OCI-LY7 (cell line): ENCODE measurements at regions not wholly inside any gene's neighbourhood (a gene's known extent, or its start where the extent isn't known, plus 50 kb on each side); places are given as distances from the start of the nearest gene placed in this dataset.
"Not testable (repeated sequence)": the region's sequence is repeated elsewhere in the genome, so short reads cannot be mapped to it uniquely, and the experiment has no call there.

ENCODE experiments used
- BruUV-seq: library from RNA; stranded (reverse); fragments of 400-500 nt; replicated peaks from 2 replicates; lab custom pipeline; 2021; lab: Mats Ljungman, UMichigan
- CTCF ChIA-PET: fragments of 300-600 bp; sonication (Branson Sonifier 250); formaldehyde crosslinking; loops from one replicate; lab custom pipeline; 2022; ENCODE audit warnings: antibody characterized with exemption; ENCODE audit not compliant: unreplicated experiment; lab: Charles Lee
- POLR2A ChIA-PET: fragments of 300-600 bp; sonication (Branson Sonifier 250); formaldehyde crosslinking; loops from one replicate; lab custom pipeline; 2022; ENCODE audit warnings: antibody characterized with exemption; lab: Charles Lee
- DNase-seq: peaks from one replicate; pipeline ENCODE4 v3.0.0-alpha.2; 2015; ENCODE audit warnings: low spot score
- H2AFZ ChIP-seq: fragments of 200-600 bp; sonication (generic), shearing (Covaris generic); 2 replicates; pipeline ENCODE4 v1.6.1; 2014; ENCODE audit warnings: mild to moderate bottlenecking, antibody characterized with exemption, low read length, moderate library complexity
- H3K27ac ChIP-seq: fragments of 200-600 bp; sonication (generic); 2 replicates; pipeline ENCODE4 v1.5.1; 2014; ENCODE audit warnings: mixed run types, low read depth, mild to moderate bottlenecking, moderate library complexity, low read length, inconsistent platforms; ENCODE audit not compliant: poor library complexity, severe bottlenecking
- H3K36me3 ChIP-seq: fragments of 200-600 bp; sonication (generic); 2 replicates; pipeline ENCODE4 v1.6.1; 2014; ENCODE audit warnings: mild to moderate bottlenecking, antibody characterized with exemption, low read length, moderate library complexity, mixed read lengths; ENCODE audit not compliant: insufficient read depth
- H3K4me1 ChIP-seq: fragments of 200-600 bp; sonication (generic); 2 replicates; pipeline ENCODE4 v1.5.1; 2014; ENCODE audit warnings: mild to moderate bottlenecking, low read length; ENCODE audit not compliant: insufficient read depth, poor library complexity, severe bottlenecking
- H3K4me2 ChIP-seq: fragments of 200-600 bp; sonication (generic); 2 replicates; pipeline ENCODE4 v1.6.1; 2014; ENCODE audit warnings: mild to moderate bottlenecking, low read length
- H3K4me3 ChIP-seq: fragments of 200-600 bp; sonication (generic); 2 replicates; pipeline ENCODE4 v1.5.1; 2014; ENCODE audit warnings: mild to moderate bottlenecking, low read depth, low read length; ENCODE audit not compliant: poor library complexity, severe bottlenecking
- H3K79me2 ChIP-seq: fragments of 200-600 bp; sonication (generic); 2 replicates; pipeline ENCODE4 v1.6.1; 2016; ENCODE audit warnings: low read depth, mild to moderate bottlenecking, low read length, moderate library complexity, mixed read lengths; ENCODE audit not compliant: insufficient read depth
- H3K9me2 ChIP-seq: fragments of 200-600 bp; sonication (generic); 2 replicates; pipeline ENCODE4 v1.6.1; 2016; ENCODE audit warnings: mild to moderate bottlenecking, low read length, mixed read lengths; ENCODE audit not compliant: insufficient read depth
- H3K9me3 ChIP-seq: fragments of 200-600 bp; sonication (generic); 2 replicates; pipeline ENCODE4 v1.6.1; 2014; ENCODE audit warnings: mild to moderate bottlenecking, mixed run types, low read length, mixed read lengths
- H4K20me1 ChIP-seq: fragments of 200-600 bp; sonication (generic); 2 replicates; pipeline ENCODE4 v1.6.1; 2014; ENCODE audit warnings: mild to moderate bottlenecking, antibody characterized with exemption, low read length, moderate library complexity, mixed read lengths; ENCODE audit not compliant: insufficient read depth
- CTCF ChIP-seq: fragments of 200-600 bp; sonication (generic); conservative IDR thresholded peaks from 2 replicates; pipeline ENCODE4 v1.5.1; 2014; ENCODE audit warnings: mild to moderate bottlenecking, antibody characterized with exemption, low read length, moderate library complexity, mixed read lengths
- EZH2phosphoT487 ChIP-seq: fragments of 200-600 bp; sonication (generic); IDR thresholded peaks from 2 replicates; pipeline ENCODE4 v1.6.1; 2018; ENCODE audit warnings: low read depth, borderline replicate concordance, mild to moderate bottlenecking, mixed run types, antibody characterized with exemption, low read length, moderate library complexity, mixed read lengths
- intact Hi-C: fragments of 100-400 bp; cut with micrococcal nuclease; formaldehyde crosslinking; loops from one replicate; pipeline ENCODE4 v1.10.0; 2022; ENCODE audit not compliant: unreplicated experiment

DNA sequence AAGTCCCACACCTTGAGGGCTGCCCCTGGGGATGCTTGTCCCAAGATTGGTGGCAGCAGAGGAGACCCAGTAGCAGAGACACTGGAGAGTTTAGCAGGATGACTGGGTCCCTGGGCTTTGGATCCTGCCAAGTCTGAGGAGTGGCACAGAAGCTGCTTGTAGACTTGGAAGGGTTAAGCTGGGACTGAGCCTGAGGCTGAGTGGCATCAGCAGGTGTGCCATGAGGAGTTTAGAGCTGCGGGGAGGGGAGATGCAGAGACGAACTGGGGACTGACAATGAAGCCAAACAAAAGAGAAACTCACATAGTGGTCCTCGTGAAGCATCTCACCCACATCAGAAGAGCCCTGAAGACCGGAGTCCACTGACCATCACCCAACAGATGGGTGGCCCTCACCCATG is 329.7 kb upstream of the KLHL29 start:
- H4K20me1 ChIP-seq, result no peaks in the 10 kb centered on the region
- no peak overlapping the region for H2AFZ ChIP-seq
- H3K27ac ChIP-seq, result no peak overlapping the region
- no peaks in the 10 kb centered on the region for H3K79me2 ChIP-seq
- POLR2A ChIA-PET, result interaction anchor here (0.6 kb wide), 1 partner anchor 1470 kb away, joined by 3 read pairs; no protein-coding TSS in a partner anchor
- intact Hi-C loops, result no loop called here
- TF ChIP-seq CTCF (no peak), EZH2phosphoT487 (no peak)
- H3K4me3 ChIP-seq, result no peak overlapping the region
- no peaks in the 10 kb centered on the region for H3K36me3 ChIP-seq
- no peaks in the 10 kb centered on the region for H3K9me2 ChIP-seq
- no peaks in the 10 kb centered on the region for H3K9me3 ChIP-seq
- H3K4me1 ChIP-seq, result no peaks in the 10 kb centered on the region
- H3K4me2 ChIP-seq, result no peak overlapping the region
- no peak for DNase-seq
- BruUV-seq, result no TSS peak
- CTCF ChIA-PET, result no interaction called here

DNA sequence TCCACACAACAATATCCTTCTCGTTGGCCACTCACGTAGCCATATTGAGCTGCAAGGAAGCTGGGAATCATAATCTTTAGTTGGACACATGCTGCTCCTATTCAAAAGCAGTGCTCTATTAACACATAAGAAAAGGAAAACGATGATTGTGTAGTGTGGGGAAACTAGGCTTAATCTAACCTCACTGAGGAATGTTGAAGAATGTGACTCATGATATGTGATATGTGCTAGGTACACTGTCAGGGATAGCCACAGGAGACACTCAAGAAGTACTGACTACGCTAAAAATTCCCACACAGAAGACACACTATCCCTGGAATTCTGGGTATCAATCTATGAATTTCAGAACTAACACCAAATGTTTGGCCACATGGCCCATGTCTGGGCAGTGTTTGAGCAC is 328.1 kb upstream of the KLHL29 start:
- H3K9me2 ChIP-seq, BruUV-seq, H3K4me2 ChIP-seq, H4K20me1 ChIP-seq, H3K79me2 ChIP-seq, H2AFZ ChIP-seq, H3K4me1 ChIP-seq, CTCF ChIA-PET, H3K9me3 ChIP-seq, H3K4me3 ChIP-seq, H3K27ac ChIP-seq, DNase-seq, H3K36me3 ChIP-seq, intact Hi-C loops: not testable (repeated sequence)
- POLR2A ChIA-PET, result interaction anchor here (0.6 kb wide), 1 partner anchor 1052 kb away, joined by 6 read pairs; no protein-coding TSS in a partner anchor

GRCh38 chr2:23058435-23058834 is 326.5 kb upstream of the KLHL29 start:
- POLR2A ChIA-PET, result interaction anchor here (1.0 kb wide), 1 partner anchor 11 kb away, joined by 3 read pairs; no protein-coding TSS in a partner anchor
- no peak for DNase-seq
- Histone ChIP-seq H3K4me2 (no peak overlapping the region), H3K27ac (no peak overlapping the region), H3K4me3 (no peak overlapping the region), H3K36me3 (no peaks in the 10 kb centered on the region), H3K79me2 (no peaks in the 10 kb centered on the region), H4K20me1 (no peaks in the 10 kb centered on the region), H3K9me2 (no peaks in the 10 kb centered on the region), H3K9me3 (no peaks in the 10 kb centered on the region), H2AFZ (no peak overlapping the region), H3K4me1 (no peaks in the 10 kb centered on the region)
- no TSS peak for BruUV-seq
- no peak for TF ChIP-seq EZH2phosphoT487
- no peak for TF ChIP-seq CTCF
- CTCF ChIA-PET, result no interaction called here
- intact Hi-C loops, result no loop called here
